ENCODE measurements at regions not wholly inside any gene's neighbourhood (a gene's known extent, or its start where the extent isn't known, plus 50 kb on each side); places are given as distances from the start of the nearest gene placed in this dataset.

- Histone ChIP-seq H3K9ac (ENCODE audit: insufficient read depth, low read length, poor library complexity, severe bottlenecking) (no peak overlapping the region), H3K4me3 (replicated peaks in 1 of 3; ENCODE audit: low read depth in 2 of 3, low read length in 3 of 3) (no peak overlapping the region), H3K36me3 (replicated peaks in 1 of 2; ENCODE audit: control insufficient read depth in 1 of 2, insufficient read depth in 2 of 2, low read length in 2 of 2) (no peaks in the 10 kb centered on the region), H3K27me3 (ENCODE audit: control insufficient read depth in 2 of 2, insufficient read depth in 2 of 2, low read length in 2 of 2) (no peaks in the 10 kb centered on the region), H3K9me3 (replicated peaks in 1 of 2; ENCODE audit: control insufficient read depth in 1 of 2, insufficient read depth in 1 of 2, low read length in 2 of 2) (no peaks in the 10 kb centered on the region), H3K27ac (ENCODE audit: low read depth in 1 of 2, low read length in 2 of 2) (no peak overlapping the region), H2AFZ (ENCODE audit: insufficient read depth, low read depth, low read length, poor library complexity, severe bottlenecking) (no peak overlapping the region), H3K4me1 (ENCODE audit: control insufficient read depth in 1 of 2, insufficient read depth in 2 of 2, low read length in 2 of 2) (no peaks in the 10 kb centered on the region), H4K20me1 (ENCODE audit: insufficient read depth, low read length) (no peaks in the 10 kb centered on the region), H3K79me2 (ENCODE audit: insufficient read depth, low read length) (no peaks in the 10 kb centered on the region), H3K4me2 (replicated peaks; ENCODE audit: extremely low read depth, low read length, poor library complexity, severe bottlenecking) (no peak overlapping the region)
- no peak for DNase-seq
- H3K9me3 Mint-ChIP-seq: peaks cover 0 to 2% (median 0%) of the 10 kb centered on the region in 7 donors
- H3K4me1 Mint-ChIP-seq: no peaks in the 10 kb centered on the region
- TF ChIP-seq, protein P1, sequence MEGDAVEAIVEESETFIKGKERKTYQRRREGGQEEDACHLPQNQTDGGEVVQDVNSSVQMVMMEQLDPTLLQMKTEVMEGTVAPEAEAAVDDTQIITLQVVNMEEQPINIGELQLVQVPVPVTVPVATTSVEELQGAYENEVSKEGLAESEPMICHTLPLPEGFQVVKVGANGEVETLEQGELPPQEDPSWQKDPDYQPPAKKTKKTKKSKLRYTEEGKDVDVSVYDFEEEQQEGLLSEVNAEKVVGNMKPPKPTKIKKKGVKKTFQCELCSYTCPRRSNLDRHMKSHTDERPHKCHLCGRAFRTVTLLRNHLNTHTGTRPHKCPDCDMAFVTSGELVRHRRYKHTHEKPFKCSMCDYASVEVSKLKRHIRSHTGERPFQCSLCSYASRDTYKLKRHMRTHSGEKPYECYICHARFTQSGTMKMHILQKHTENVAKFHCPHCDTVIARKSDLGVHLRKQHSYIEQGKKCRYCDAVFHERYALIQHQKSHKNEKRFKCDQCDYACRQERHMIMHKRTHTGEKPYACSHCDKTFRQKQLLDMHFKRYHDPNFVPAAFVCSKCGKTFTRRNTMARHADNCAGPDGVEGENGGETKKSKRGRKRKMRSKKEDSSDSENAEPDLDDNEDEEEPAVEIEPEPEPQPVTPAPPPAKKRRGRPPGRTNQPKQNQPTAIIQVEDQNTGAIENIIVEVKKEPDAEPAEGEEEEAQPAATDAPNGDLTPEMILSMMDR (IDR thresholded peaks at IDR 0.05): no peak
- intact Hi-C loops (cut with micrococcal nuclease): no loop called here
- peaks cover 0 to 1% (median 0%) of the 10 kb centered on the region in 3 donors for H3K27me3 Mint-ChIP-seq (ENCODE audit: low read depth in 3 of 3)
- no peaks in the 10 kb centered on the region for H3K36me3 Mint-ChIP-seq
- no peak overlapping the region for H3K27ac Mint-ChIP-seq
- no peak overlapping the region for H3K4me3 Mint-ChIP-seq
- WGBS (ENCODE audit: insufficient coverage): 49% methylated on average over 2 of the region's 2 CpGs
These were observed 258.5 kb downstream of the COG6 start for GRCh38 chr13:39913928-39914327.

GRCh38 chr13:39915418-39915817 lies 260.0 kb downstream of the COG6 start:
- Mint-ChIP-seq H3K4me1 (no peaks in the 10 kb centered on the region), H3K27me3 (ENCODE audit: low read depth in 3 of 3) (peaks cover 0 to 1% (median 0%) of the 10 kb centered on the region in 3 donors), H3K9me3 (peaks cover 0 to 2% (median 0%) of the 10 kb centered on the region in 7 donors), H3K27ac (no peak overlapping the region), H3K4me3 (no peak overlapping the region), H3K36me3 (no peaks in the 10 kb centered on the region)
- Histone ChIP-seq H3K36me3 (replicated peaks in 1 of 2; ENCODE audit: control insufficient read depth in 1 of 2, insufficient read depth in 2 of 2, low read length in 2 of 2) (no peaks in the 10 kb centered on the region), H3K27ac (ENCODE audit: low read depth in 1 of 2, low read length in 2 of 2) (no peak overlapping the region), H3K4me1 (ENCODE audit: control insufficient read depth in 1 of 2, insufficient read depth in 2 of 2, low read length in 2 of 2) (no peaks in the 10 kb centered on the region), H2AFZ (ENCODE audit: insufficient read depth, low read depth, low read length, poor library complexity, severe bottlenecking) (no peak overlapping the region), H3K27me3 (ENCODE audit: control insufficient read depth in 2 of 2, insufficient read depth in 2 of 2, low read length in 2 of 2) (no peaks in the 10 kb centered on the region), H3K4me2 (replicated peaks; ENCODE audit: extremely low read depth, low read length, poor library complexity, severe bottlenecking) (no peak overlapping the region), H3K79me2 (ENCODE audit: insufficient read depth, low read length) (no peaks in the 10 kb centered on the region), H3K9ac (ENCODE audit: insufficient read depth, low read length, poor library complexity, severe bottlenecking) (no peak overlapping the region), H3K9me3 (replicated peaks in 1 of 2; ENCODE audit: control insufficient read depth in 1 of 2, insufficient read depth in 1 of 2, low read length in 2 of 2) (no peaks in the 10 kb centered on the region), H4K20me1 (ENCODE audit: insufficient read depth, low read length) (no peaks in the 10 kb centered on the region), H3K4me3 (replicated peaks in 1 of 3; ENCODE audit: low read depth in 2 of 3, low read length in 3 of 3) (no peak overlapping the region)
- no peak for DNase-seq
- TF ChIP-seq, protein P1 (IDR thresholded peaks at IDR 0.05): no peak
- intact Hi-C loops (cut with micrococcal nuclease): no loop called here
